ENCODE measurements at regions not wholly inside any gene's neighbourhood (a gene's known extent, or its start where the extent isn't known, plus 50 kb on each side); places are given as distances from the start of the nearest gene placed in this dataset.

- peak; percentile 62 for DNase-seq (ENCODE audit: low spot score)
Measured at GRCh38 chr1:110765640-110766335, 91.0 kb upstream of the KCNA3 start.

- DNase-seq (ENCODE audit: low spot score) = no peak
Measured at GRCh38 chr1:110763149-110763548, 88.4 kb upstream of the KCNA3 start.

- no peak for DNase-seq (ENCODE audit: low spot score)
Measured at GRCh38 chr1:110760321-110760720, 85.6 kb upstream of the KCNA3 start.

GRCh38 chr1:110756506-110756905 is 81.8 kb upstream of the KCNA3 start:
- DNase-seq (ENCODE audit: low spot score) = peak; percentile 77

- DNase-seq (ENCODE audit: low spot score) = no peak
Measured at GRCh38 chr1:110752941-110753725, 78.4 kb upstream of the KCNA3 start.

GRCh38 chr1:110750562-110750961 is 75.8 kb upstream of the KCNA3 start:
- no peak for DNase-seq (ENCODE audit: low spot score)

- no peak for DNase-seq (ENCODE audit: low spot score)
Measured at GRCh38 chr1:110749960-110750359, 75.2 kb upstream of the KCNA3 start.

GRCh38 chr1:110746644-110747259 is 72.0 kb upstream of the KCNA3 start:
- peak; percentile 15 for DNase-seq (ENCODE audit: low spot score)

- no peak for DNase-seq (ENCODE audit: low spot score)
Measured at GRCh38 chr1:110743397-110743796, 68.7 kb upstream of the KCNA3 start.

- DNase-seq (ENCODE audit: low spot score) = no peak
Measured at GRCh38 chr1:110736900-110737605, 62.3 kb upstream of the KCNA3 start.

GRCh38 chr1:110734133-110734680 is 59.5 kb upstream of the KCNA3 start:
- DNase-seq (ENCODE audit: low spot score) = no peak

- no peak for DNase-seq (ENCODE audit: low spot score)
Measured at GRCh38 chr1:110731529-110731928, 56.8 kb upstream of the KCNA3 start.

GRCh38 chr1:110728388-110729001 is 53.8 kb upstream of the KCNA3 start:
- DNase-seq (ENCODE audit: low spot score) = no peak

GRCh38 chr1:110727246-110727645 is 52.5 kb upstream of the KCNA3 start:
- DNase-seq (ENCODE audit: low spot score) = no peak

- DNase-seq (ENCODE audit: low spot score) = no peak
Measured at GRCh38 chr1:110726755-110727154, 52.0 kb upstream of the KCNA3 start.

Data from globus pallidus (tissue), 1 donor.